Hypothalamus (tissue), 51 donors: ENCODE measurements at regions not wholly inside any gene's neighbourhood (a gene's known extent, or its start where the extent isn't known, plus 50 kb on each side); places are given as distances from the start of the nearest gene placed in this dataset.
A peak's percentile ranks its signal among the peaks of the same experiment; 100 is the strongest.

Experiments used
- DNase-seq, 51 donors: peaks; one replicate each; lab custom pipeline; 2025; lab: John Stamatoyannopoulos, UW

DNA sequence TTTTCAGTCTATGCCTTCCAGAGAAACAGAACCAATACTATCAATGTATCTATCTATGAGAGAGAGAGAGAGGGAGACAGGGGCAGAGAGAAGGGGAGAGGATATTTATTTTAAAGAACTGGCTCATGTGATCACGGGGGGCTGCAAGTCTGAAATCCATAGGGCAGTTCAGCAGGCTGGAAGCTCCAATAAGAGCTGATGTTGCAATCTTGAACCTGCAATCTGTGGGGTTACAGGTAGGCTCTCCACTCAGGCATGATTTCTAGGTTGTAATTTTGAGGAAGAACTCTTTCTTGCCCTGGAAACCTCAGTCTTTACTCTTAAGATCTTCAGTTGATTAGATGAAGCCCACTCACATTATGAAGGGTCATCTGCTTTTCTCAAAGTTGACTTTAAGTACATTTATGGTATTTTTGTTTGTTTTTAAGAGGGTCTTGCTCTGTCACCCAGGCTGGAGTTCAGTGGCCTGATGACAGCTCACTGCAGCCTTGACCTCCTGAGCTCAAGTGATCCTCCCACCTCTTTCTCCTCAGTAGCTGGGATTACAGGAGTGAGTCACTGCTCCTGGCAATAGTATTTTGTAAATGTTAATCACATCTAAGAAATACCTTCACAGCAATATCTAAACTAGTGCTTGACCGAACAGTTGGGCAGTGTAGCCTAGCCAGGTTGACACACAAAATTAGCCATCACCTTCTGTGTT lies 376.4 kb downstream of the FGF9 start:
- no peak for DNase-seq

GRCh38 chr13:22047785-22048104 lies 376.9 kb downstream of the FGF9 start:
- DNase-seq = no peak

- no peak for DNase-seq
Observed at GRCh38 chr13:22049384-22049783, 378.5 kb downstream of the FGF9 start.

GRCh38 chr13:22050951-22051563 lies 380.2 kb downstream of the FGF9 start:
- no peak for DNase-seq

- no peak for DNase-seq
Observed at GRCh38 chr13:22053053-22053452, 382.2 kb downstream of the FGF9 start.

- DNase-seq = no peak
Observed at GRCh38 chr13:22055259-22055658, 384.4 kb downstream of the FGF9 start.

DNA sequence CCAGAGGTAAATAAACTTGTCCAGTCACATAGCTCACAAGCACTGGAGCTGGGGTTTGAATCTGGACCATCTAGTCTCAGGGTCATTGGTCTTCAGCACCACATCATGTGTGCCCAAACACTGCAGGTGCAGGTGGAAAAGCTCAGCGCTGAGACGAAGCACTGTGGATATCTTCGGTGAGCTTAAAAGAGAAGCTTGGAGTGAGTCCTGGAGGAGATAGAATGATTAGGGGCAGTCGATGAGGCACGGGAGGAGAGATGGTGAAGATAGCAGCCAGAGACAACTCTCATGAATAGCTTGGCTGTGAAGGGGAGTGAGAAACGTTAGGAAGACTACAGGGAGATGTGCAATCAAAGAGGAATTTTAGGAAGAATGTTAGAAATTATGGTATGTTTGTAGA lies 389.3 kb downstream of the FGF9 start:
- no peak for DNase-seq

DNA sequence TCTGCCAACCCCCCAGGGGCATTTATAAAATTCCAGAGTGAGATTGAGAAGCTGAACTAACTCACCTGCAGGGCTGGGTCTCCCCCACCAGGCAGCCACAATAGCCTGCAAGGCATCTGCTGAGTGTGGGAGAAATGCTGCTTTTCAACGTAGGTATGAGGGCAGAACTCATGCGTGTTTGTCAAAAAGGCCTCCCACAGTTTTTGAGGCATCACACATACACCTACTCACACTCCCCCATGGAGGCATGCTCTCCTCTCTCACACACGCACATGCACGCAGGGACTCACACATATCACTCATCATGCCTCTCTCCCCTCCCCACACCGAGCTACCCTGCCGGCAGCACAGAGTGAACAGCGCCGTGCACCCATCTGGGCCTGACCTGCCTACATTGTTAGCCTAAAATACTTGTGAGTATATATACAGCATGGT lies 390.5 kb downstream of the FGF9 start:
- DNase-seq = peak in 2 of 51 donors; percentile 28 to 48

- no peak for DNase-seq
Observed at GRCh38 chr13:22061806-22062391, 391.0 kb downstream of the FGF9 start.

DNA sequence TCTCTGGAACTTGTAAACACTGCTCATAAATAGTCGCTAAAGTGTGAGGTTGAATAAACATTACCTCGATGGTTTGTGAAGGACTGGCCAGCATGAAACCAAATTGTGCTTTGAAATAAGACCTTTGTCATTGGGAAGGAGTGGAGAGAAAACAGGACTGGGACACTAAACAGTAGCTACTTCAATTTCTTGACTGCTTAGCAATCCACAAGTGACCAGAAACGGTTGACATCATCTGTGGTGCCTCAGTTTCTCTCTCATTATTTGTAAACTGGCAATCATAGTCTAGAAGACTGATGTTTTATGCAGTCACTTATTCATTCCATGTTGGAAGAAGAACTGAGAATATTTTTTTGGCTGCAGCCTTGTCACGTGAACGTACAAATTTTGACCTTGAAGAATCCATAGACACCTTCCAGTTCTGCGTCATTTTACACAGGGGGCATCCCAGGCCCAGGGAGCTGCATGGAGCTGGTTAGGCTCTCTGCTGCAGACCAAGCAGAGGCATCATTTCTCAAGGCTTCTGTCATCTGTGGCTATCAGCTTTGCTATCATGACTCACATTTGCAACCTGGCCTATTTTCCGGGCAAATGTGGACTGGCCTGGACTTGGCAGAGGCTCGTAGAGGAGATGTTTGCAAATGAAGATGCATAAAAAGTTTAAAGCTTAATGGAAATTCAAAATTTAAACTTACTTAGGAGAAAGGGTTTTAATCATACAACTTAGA lies 391.8 kb downstream of the FGF9 start:
- no peak for DNase-seq

DNA sequence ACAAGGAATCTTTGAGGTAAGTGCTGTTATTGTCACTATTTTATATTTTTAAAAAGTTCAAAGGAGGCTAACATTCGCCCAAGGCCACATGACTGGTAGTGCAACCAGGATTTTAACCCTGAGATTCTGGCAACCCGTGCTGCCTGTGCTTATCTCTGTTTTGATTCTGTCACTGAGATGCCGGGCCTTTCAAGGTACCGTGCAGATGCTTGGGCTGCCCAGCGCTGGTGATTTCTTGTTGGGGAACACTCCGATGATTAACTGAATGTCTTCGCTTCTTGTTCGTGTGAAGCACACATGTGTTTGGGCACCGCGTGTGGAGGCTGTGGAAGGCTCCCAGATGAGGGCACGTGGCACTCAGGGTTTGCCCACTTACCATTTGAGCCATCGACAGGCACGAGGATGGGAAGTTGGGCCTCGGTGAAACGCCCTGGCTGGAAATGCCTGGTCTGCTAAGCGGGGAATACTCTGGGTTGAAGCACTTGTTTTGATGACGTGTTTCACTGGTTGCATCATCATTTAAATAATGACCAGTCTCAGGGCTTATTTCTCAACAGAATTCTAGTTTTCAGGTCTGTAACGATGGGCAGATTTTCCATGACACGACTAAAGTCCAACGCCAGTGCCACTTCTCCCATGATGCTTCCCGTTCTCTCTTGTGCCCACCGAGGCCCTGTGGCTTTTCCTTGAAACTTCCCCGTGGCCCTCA lies 392.7 kb downstream of the FGF9 start:
- no peak for DNase-seq

- no peak for DNase-seq
Observed at GRCh38 chr13:22064854-22065620, 394.2 kb downstream of the FGF9 start.

DNA sequence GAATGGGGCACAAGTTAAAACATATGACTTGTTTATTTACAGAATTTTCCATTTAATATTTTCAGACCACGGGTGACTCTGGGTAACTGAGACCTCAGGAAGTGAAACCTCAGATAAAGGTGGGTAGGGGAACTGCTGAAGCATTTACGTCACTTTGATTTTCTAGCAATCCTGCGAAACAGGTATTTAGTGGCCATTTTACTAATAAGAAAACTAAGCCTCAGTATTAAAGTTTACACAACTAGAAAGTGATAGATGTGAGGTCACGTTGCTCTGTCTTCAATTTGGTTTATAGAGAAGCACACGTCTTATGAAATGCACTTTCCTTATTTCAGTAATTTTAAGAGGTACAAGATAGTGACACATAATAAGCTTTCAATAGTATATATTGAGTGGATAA lies 402.8 kb downstream of the FGF9 start:
- no peak for DNase-seq

DNA sequence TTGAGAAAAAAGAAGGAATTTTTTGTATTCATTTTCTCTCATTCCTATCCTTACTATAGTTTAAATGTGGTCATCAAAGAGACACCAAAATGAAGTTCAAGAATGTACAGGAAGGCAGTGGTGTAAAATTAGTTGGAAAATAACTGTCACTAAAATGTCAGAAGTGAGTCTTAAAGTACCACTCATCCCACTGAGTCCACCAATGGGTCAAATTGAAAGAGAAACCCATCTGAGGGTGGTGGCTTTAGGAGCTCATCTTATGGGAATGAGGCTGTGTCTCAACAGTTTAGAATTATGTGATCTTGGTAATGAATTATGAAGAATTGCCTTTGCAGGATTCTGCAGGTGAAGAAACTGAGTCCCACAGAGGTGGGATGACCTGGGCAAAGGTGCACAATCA lies 403.5 kb downstream of the FGF9 start:
- no peak for DNase-seq

- DNase-seq = no peak
Observed at GRCh38 chr13:22076658-22077057, 405.8 kb downstream of the FGF9 start.

DNA sequence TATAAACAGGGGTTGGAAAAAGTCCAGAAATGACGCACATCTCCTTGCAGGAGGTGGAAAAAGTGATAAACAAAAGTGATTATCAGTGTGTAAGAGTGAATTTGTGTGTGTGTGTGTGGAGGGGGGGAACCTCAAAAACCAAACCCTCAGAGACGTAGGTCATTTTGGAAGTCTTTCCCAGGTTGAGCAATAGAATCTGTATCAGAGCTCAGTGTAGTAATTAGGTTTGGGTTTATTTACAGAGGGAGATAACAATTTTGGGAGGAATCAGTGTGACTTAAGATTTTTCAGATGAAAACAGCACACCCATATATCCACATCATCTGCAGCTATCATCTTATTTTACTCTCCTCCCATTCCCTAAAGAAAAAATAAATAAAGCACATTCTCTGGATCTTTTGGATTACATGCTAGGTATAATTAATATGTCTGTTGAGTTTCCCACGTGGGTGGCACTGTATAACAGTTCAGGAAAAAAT lies 406.4 kb downstream of the FGF9 start:
- no peak for DNase-seq

GRCh38 chr13:22077764-22078163 lies 406.9 kb downstream of the FGF9 start:
- no peak for DNase-seq

- DNase-seq = no peak
Observed at GRCh38 chr13:22079961-22080360, 409.1 kb downstream of the FGF9 start.

- no peak for DNase-seq
Observed at GRCh38 chr13:22080832-22081231, 410.0 kb downstream of the FGF9 start.

- DNase-seq = no peak
Observed at GRCh38 chr13:22081430-22081829, 410.6 kb downstream of the FGF9 start.
